Brain microvascular endothelial cell (primary cell): ENCODE measurements at regions not wholly inside any gene's neighbourhood (a gene's known extent, or its start where the extent isn't known, plus 50 kb on each side); places are given as distances from the start of the nearest gene placed in this dataset.

Experiments
- DNase-seq: peaks from one replicate; pipeline ENCODE4 v3.0.0-alpha.2; 2020
- H3K27ac ChIP-seq: fragments of 250-450 bp; sonication (Bioruptor Pico); 2 replicates; pipeline ENCODE4 v1.5.1; 2020; ENCODE audit warnings: mild to moderate bottlenecking, moderate library complexity
- H3K27me3 ChIP-seq: fragments of 250-450 bp; sonication (Bioruptor Pico); replicated peaks from 2 replicates; pipeline ENCODE4 v1.5.1; 2020; ENCODE audit warnings: mild to moderate bottlenecking
- H3K36me3 ChIP-seq: fragments of 250-450 bp; sonication (Bioruptor Pico); replicated peaks from 2 replicates; pipeline ENCODE4 v1.5.1; 2020; ENCODE audit warnings: mild to moderate bottlenecking
- H3K4me3 ChIP-seq: 2 replicates; pipeline ENCODE4 v1.5.1; 2011; ENCODE audit warnings: low read depth, mild to moderate bottlenecking, control low read depth, low read length, moderate library complexity
- CTCF ChIP-seq: IDR thresholded peaks from 2 replicates; pipeline ENCODE4 v1.5.1; 2011; ENCODE audit warnings: low read depth, mild to moderate bottlenecking, moderate library complexity, low read length, control low read depth, inconsistent platforms; ENCODE audit errors: missing control alignments
- in situ Hi-C: cut with HindIII; loops from 2 replicates; pipeline ENCODE4 v1.10.0; 2017; ENCODE audit warnings: low sequenced_read_pairs, low pct_ligation_motif_present

GRCh38 chr16:63174801-63175200, 1138.6 kb upstream of the CDH8 start:
- Histone ChIP-seq H3K27me3 (no peaks in the 10 kb centered on the region), H3K27ac (no peak overlapping the region), H3K4me3 (no peak overlapping the region), H3K36me3 (no peaks in the 10 kb centered on the region)
- no peak for DNase-seq
- TF ChIP-seq CTCF, result no peak
- in situ Hi-C loops, result no loop called here

DNA sequence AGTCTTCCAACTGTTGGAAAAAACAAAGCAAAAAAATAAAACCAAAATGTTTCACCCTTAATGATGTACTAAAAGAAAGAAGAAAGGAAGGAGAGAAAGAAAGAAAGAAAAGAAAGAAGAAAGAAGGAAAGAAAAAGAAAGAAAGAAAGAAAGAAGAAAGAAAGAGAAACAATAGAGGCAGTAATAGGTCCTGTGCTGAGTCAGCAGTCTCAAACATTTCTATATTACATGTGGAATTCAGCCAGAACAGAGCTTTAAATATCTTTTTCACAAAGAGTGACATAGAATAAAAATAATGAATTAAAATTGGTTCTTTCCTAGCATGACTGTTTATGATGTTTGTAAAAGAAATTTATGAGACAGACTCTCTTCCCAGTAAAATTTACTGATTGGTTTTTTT, 1135.3 kb upstream of the CDH8 start:
- DNase-seq, result no peak
- no peaks in the 10 kb centered on the region for H3K36me3 ChIP-seq
- no peaks in the 10 kb centered on the region for H3K27me3 ChIP-seq
- TF ChIP-seq CTCF, result no peak
- no peak overlapping the region for H3K4me3 ChIP-seq
- no peak overlapping the region for H3K27ac ChIP-seq
- in situ Hi-C loops, result no loop called here

DNA sequence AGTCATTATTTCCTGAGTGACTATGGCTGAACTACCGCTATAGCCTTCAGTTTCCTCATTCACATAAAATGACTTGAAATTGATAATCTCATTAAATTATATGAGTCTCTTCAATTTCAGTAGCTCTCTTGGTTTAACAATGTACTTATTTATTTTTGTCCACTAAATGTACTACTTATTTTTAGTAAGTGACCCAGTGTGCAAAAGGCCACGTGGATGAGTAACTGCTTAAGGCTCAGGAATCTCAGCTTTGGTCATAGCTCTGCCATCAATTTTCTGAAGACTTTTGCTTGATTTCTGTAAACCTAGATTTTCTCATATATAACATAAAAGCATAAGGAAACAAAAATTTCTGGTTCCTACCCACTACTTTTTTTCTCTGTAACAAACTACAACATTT, 1132.9 kb upstream of the CDH8 start:
- no peak for DNase-seq
- Histone ChIP-seq H3K4me3 (no peak overlapping the region), H3K27me3 (no peaks in the 10 kb centered on the region), H3K27ac (no peak overlapping the region), H3K36me3 (no peaks in the 10 kb centered on the region)
- in situ Hi-C loops, result no loop called here
- TF ChIP-seq CTCF, result no peak

DNA sequence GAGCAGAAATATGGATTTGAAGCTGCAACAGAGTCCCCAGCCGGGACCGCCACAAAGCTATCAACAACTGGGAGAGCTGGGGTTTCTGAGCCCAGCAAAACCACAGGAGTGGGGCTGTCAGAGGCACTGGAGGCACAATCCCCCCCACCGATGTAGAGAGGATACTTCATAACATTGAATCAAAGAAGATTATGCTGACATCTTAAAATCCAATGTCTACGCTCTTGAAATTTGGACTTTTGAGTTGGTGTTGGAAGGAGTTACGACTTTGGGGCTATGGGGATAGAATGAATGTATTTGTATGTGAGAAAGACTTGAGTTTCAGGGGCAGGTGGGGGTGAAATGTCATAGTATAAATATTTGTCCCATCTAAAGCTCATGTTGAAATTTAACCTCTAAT, 1121.6 kb upstream of the CDH8 start:
- Histone ChIP-seq H3K27me3 (no peaks in the 10 kb centered on the region), H3K27ac (no peak overlapping the region), H3K4me3 (no peak overlapping the region), H3K36me3 (no peaks in the 10 kb centered on the region)
- no peak for TF ChIP-seq CTCF
- no peak for DNase-seq
- in situ Hi-C loops, result no loop called here

DNA sequence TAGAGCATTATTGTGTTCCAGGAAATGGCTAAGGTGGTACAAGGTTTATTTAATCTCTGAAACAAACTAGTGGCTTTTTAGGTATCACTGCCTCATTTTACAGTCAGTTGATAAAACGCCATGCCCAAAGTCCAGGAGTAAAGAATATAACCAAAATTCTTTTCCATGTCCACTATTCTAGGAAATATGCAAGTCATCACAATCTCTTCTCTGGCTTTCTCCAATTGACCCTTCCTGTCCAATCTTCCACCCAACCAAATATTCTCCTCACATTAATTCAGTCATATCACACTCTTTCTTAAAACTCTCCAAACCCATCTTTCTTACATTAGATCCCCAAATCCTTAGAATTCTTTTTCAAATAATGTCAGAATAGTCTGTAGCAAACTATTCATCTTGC, 1110.0 kb upstream of the CDH8 start:
- DNase-seq, result no peak
- TF ChIP-seq CTCF, result no peak
- Histone ChIP-seq H3K36me3 (no peaks in the 10 kb centered on the region), H3K27ac (no peak overlapping the region), H3K27me3 (no peaks in the 10 kb centered on the region), H3K4me3 (no peak overlapping the region)
- in situ Hi-C loops, result no loop called here

DNA sequence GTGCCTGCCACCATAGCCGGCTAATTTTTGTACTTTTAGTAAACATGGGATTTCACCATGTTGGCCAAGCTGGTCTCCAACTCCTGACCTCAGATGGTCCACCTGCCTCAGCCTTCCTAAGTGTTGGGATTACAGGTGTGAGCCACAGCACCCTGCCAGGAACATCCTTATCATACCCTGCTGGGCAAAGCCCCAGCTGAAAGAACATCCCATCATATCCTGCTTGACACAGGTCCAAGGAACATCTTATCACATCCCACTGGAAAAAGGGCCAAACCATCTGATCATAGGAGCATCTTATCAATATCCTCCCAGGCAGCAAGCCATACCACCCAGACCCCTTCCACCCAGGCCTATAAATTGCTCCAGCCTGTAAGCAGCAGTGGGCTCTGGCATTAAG, 1109.2 kb upstream of the CDH8 start:
- no peaks in the 10 kb centered on the region for H3K36me3 ChIP-seq
- in situ Hi-C loops, result no loop called here
- H3K4me3 ChIP-seq, result no peak overlapping the region
- H3K27me3 ChIP-seq, result no peaks in the 10 kb centered on the region
- DNase-seq, result no peak
- no peak for TF ChIP-seq CTCF
- H3K27ac ChIP-seq, result no peak overlapping the region
